ENCODE measurements at regions not wholly inside any gene's neighbourhood (a gene's known extent, or its start where the extent isn't known, plus 50 kb on each side); places are given as distances from the start of the nearest gene placed in this dataset.

- DNase-seq (ENCODE audit: extremely low spot score, unreplicated experiment), result no peak
- Mint-ChIP-seq H3K36me3 (no peaks in the 10 kb centered on the region), H3K4me1 (ENCODE audit: unreplicated experiment) (no peaks in the 10 kb centered on the region), H3K9me3 (no peaks in the 10 kb centered on the region), H3K27ac (no peak overlapping the region), H3K4me3 (no peak overlapping the region), H3K27me3 (peaks cover 9% of the 10 kb centered on the region)
- TF ChIP-seq CTCF (conservative IDR thresholded peaks at IDR 0.05), result no peak
Observed at GRCh38 chr1:222416001-222416791, 131.7 kb downstream of the HHIPL2 start.

GRCh38 chr1:222415441-222415840, 132.5 kb downstream of the HHIPL2 start:
- Mint-ChIP-seq H3K9me3 (no peaks in the 10 kb centered on the region), H3K4me1 (ENCODE audit: unreplicated experiment) (no peaks in the 10 kb centered on the region), H3K27me3 (peaks cover 9% of the 10 kb centered on the region), H3K36me3 (no peaks in the 10 kb centered on the region), H3K27ac (no peak overlapping the region), H3K4me3 (no peak overlapping the region)
- no peak for TF ChIP-seq CTCF (conservative IDR thresholded peaks at IDR 0.05)
- no peak for DNase-seq (ENCODE audit: extremely low spot score, unreplicated experiment)

GRCh38 chr1:222413991-222414549, 133.8 kb downstream of the HHIPL2 start:
- TF ChIP-seq CTCF (conservative IDR thresholded peaks at IDR 0.05), result no peak
- H3K9me3 Mint-ChIP-seq, result no peaks in the 10 kb centered on the region
- no peaks in the 10 kb centered on the region for H3K36me3 Mint-ChIP-seq
- no peak overlapping the region for H3K4me3 Mint-ChIP-seq
- peaks cover 7% of the 10 kb centered on the region for H3K27me3 Mint-ChIP-seq
- DNase-seq (ENCODE audit: extremely low spot score, unreplicated experiment), result no peak
- no peak overlapping the region for H3K27ac Mint-ChIP-seq
- H3K4me1 Mint-ChIP-seq (ENCODE audit: unreplicated experiment), result no peaks in the 10 kb centered on the region

- Mint-ChIP-seq H3K27me3 (peaks cover 9% of the 10 kb centered on the region), H3K27ac (no peak overlapping the region), H3K4me3 (no peak overlapping the region), H3K4me1 (ENCODE audit: unreplicated experiment) (no peaks in the 10 kb centered on the region), H3K9me3 (no peaks in the 10 kb centered on the region), H3K36me3 (no peaks in the 10 kb centered on the region)
- TF ChIP-seq CTCF (conservative IDR thresholded peaks at IDR 0.05), result no peak
- no peak for DNase-seq (ENCODE audit: extremely low spot score, unreplicated experiment)
Observed at GRCh38 chr1:222413436-222413835, 134.5 kb downstream of the HHIPL2 start.

DNA sequence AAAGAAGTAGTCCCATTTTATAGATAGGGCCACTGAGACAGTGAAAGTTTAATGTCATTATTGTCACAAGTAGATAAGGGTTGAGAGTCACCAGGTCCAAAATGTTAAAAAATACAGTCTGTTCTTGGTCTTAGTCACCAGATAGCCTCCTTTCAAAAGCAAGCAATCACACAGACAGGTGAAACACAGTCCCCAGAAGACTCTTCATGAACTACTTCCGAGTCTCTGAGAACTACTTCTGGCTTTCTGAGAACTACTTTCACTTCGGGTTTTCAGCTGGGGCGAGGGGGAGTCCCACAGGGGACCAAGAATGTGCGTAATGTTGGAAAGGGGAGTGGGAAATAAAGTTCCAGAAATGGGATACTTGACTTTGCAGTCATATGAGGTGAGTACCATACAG, 143.2 kb downstream of the HHIPL2 start:
- Mint-ChIP-seq H3K27me3 (peaks cover 37% of the 10 kb centered on the region), H3K27ac (no peak overlapping the region), H3K4me1 (ENCODE audit: unreplicated experiment) (no peaks in the 10 kb centered on the region), H3K4me3 (no peak overlapping the region), H3K36me3 (no peaks in the 10 kb centered on the region), H3K9me3 (no peaks in the 10 kb centered on the region)
- no peak for DNase-seq (ENCODE audit: extremely low spot score, unreplicated experiment)
- no peak for TF ChIP-seq CTCF (conservative IDR thresholded peaks at IDR 0.05)
